Testis (tissue), 2 donors: ENCODE measurements at regions not wholly inside any gene's neighbourhood (a gene's known extent, or its start where the extent isn't known, plus 50 kb on each side); places are given as distances from the start of the nearest gene placed in this dataset.

Experiments used
- POLR2A ChIP-seq: fragments of 450-650 bp; IDR thresholded peaks from one replicate; pipeline ENCODE4 v1.6.1; 2017; ENCODE audit warnings: antibody characterized with exemption, mild to moderate bottlenecking, moderate library complexity
- TF ChIP-seq, protein P1 (sequence below), 3 experiments: fragments of 450-650 bp in 2 of 3; fragments of 200-600 bp in 1 of 3; sonication (generic) in 1 of 3; IDR thresholded peaks; one replicate each; pipeline ENCODE4 v1.5.1; 2016 to 2019; ENCODE audit warnings: antibody characterized with exemption in 3 of 3, mild to moderate bottlenecking in 2 of 3, moderate library complexity in 1 of 3

DNA sequence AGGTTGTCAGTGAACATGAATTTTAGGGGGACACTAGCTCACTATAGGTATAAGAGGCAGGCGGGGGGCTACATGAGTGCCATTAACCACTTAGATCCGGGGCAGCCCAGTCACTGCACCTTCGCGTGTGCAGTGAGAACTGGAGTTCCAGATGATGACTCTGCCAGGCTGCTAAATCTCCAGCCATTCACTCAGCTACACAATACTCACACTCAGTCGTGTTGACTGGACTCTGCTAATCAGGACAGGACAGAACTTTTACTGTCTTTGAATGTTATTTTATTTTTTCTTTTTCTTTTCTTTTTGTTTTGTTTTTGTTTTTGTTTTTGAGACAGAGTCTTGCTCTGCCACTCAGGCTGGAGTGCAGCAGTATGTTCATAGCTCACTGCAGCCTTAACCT, 465.6 kb downstream of the AACS start:
- TF ChIP-seq, protein P1, sequence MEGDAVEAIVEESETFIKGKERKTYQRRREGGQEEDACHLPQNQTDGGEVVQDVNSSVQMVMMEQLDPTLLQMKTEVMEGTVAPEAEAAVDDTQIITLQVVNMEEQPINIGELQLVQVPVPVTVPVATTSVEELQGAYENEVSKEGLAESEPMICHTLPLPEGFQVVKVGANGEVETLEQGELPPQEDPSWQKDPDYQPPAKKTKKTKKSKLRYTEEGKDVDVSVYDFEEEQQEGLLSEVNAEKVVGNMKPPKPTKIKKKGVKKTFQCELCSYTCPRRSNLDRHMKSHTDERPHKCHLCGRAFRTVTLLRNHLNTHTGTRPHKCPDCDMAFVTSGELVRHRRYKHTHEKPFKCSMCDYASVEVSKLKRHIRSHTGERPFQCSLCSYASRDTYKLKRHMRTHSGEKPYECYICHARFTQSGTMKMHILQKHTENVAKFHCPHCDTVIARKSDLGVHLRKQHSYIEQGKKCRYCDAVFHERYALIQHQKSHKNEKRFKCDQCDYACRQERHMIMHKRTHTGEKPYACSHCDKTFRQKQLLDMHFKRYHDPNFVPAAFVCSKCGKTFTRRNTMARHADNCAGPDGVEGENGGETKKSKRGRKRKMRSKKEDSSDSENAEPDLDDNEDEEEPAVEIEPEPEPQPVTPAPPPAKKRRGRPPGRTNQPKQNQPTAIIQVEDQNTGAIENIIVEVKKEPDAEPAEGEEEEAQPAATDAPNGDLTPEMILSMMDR (IDR thresholded peaks at IDR 0.05), result no peak
- no peak for TF ChIP-seq POLR2A
